SK-N-MC (cell line): ENCODE measurements at regions not wholly inside any gene's neighbourhood (a gene's known extent, or its start where the extent isn't known, plus 50 kb on each side); places are given as distances from the start of the nearest gene placed in this dataset.

Experiments
- EZH2 ChIP-seq: fragments of 200-600 bp; sonication (generic); IDR thresholded peaks from one replicate; pipeline ENCODE4 v1.6.1; 2017; ENCODE audit warnings: antibody characterized with exemption
- POLR2AphosphoS5 ChIP-seq: IDR thresholded peaks from 2 replicates; pipeline ENCODE4 v1.6.1; 2012; ENCODE audit warnings: mild to moderate bottlenecking, low read depth, low read length, borderline replicate concordance

- no peak for TF ChIP-seq POLR2AphosphoS5
- no peak for TF ChIP-seq EZH2
These were observed 189.1 kb upstream of the SULF2 start for GRCh38 chr20:47974234-47974878.
